H1 (cell line): ENCODE measurements at regions not wholly inside any gene's neighbourhood (a gene's known extent, or its start where the extent isn't known, plus 50 kb on each side); places are given as distances from the start of the nearest gene placed in this dataset.

ENCODE experiments used
- CTCF ChIA-PET: fragments of 300-600 bp; sonication (Branson Sonifier 250); formaldehyde crosslinking; loops from one replicate; lab custom pipeline; 2021; ENCODE audit not compliant: partially characterized antibody; lab: Charles Lee
- POLR2A ChIA-PET: fragments of 300-600 bp; sonication (Branson Sonifier 250); formaldehyde crosslinking; loops from one replicate; lab custom pipeline; 2021; ENCODE audit warnings: inconsistent platforms; ENCODE audit not compliant: partially characterized antibody; lab: Charles Lee
- DNase-seq, 2 experiments: peaks; one replicate each; pipeline versions ENCODE4 v3.0.0 to v3.0.0-alpha.2; 2010 to 2022; ENCODE audit warnings: low spot score in 2 of 2, low read depth in 1 of 2, mixed read lengths in 1 of 2
- FAIRE-seq: peaks from 2 replicates; lab custom pipeline; 2011; peaks lifted over from hg19 to GRCh38; lab: Jason Lieb, UNC
- H2AFZ ChIP-seq: 2 replicates; pipeline ENCODE4 v1.8.1; 2012; ENCODE audit warnings: low read length, inconsistent platforms
- H2AK5ac ChIP-seq: 2 replicates; pipeline ENCODE4 v1.6.1; 2013; ENCODE audit warnings: low read depth, low read length
- H2BK120ac ChIP-seq: replicated peaks from 2 replicates; pipeline ENCODE3; 2013; ENCODE audit warnings: low read depth, low read length, inconsistent platforms
- H2BK12ac ChIP-seq: 2 replicates; pipeline ENCODE4 v1.6.1; 2013; ENCODE audit warnings: low read depth, low read length
- H2BK15ac ChIP-seq: 2 replicates; pipeline ENCODE4 v1.6.1; 2013; ENCODE audit warnings: low read length
- H2BK20ac ChIP-seq: 2 replicates; pipeline ENCODE4 v1.6.1; 2013; ENCODE audit warnings: low read length
- H2BK5ac ChIP-seq: 2 replicates; pipeline ENCODE4 v1.6.1; 2013; ENCODE audit warnings: low read depth, low read length
- H3K14ac ChIP-seq: 2 replicates; pipeline ENCODE4 v1.6.1; 2013; ENCODE audit warnings: inconsistent platforms; ENCODE audit not compliant: insufficient read length
- H3K18ac ChIP-seq: 2 replicates; pipeline ENCODE4 v1.6.1; 2013; ENCODE audit warnings: low read length; ENCODE audit errors: extremely low read depth
- H3K23ac ChIP-seq: 2 replicates; pipeline ENCODE4 v1.6.1; 2013; ENCODE audit warnings: inconsistent platforms; ENCODE audit not compliant: insufficient read length
- H3K23me2 ChIP-seq: 2 replicates; pipeline ENCODE4 v1.6.1; 2013; ENCODE audit warnings: low read depth, low read length
- H3K27ac ChIP-seq: 2 replicates; pipeline ENCODE4 v1.6.1; 2011; ENCODE audit warnings: low read depth, low read length, inconsistent platforms
- H3K27me3 ChIP-seq, 4 experiments: replicated peaks in 1 of 4; 1 replicate in 1 of 4; 2 replicates in 3 of 4; pipeline versions ENCODE4 v1.6.1 to v1.8.1; 2011 to 2013; ENCODE audit warnings: low read length in 3 of 4, mild to moderate bottlenecking in 3 of 4, inconsistent platforms in 2 of 4, mixed read lengths in 2 of 4, moderate library complexity in 1 of 4; ENCODE audit not compliant: control insufficient read depth in 3 of 4, insufficient read depth in 3 of 4; ENCODE audit errors: extremely low read depth in 1 of 4
- H3K36me3 ChIP-seq, 4 experiments: 2 replicates each; pipeline versions ENCODE4 v1.6.1 to v1.8.1; 2011 to 2013; ENCODE audit warnings: mild to moderate bottlenecking in 4 of 4, low read length in 3 of 4, moderate library complexity in 2 of 4, control low read depth in 1 of 4, inconsistent platforms in 1 of 4; ENCODE audit not compliant: insufficient read depth in 4 of 4, control insufficient read depth in 2 of 4
- H3K4ac ChIP-seq: replicated peaks from 2 replicates; pipeline ENCODE3; 2013; ENCODE audit warnings: low read length, low read depth, mixed read lengths, inconsistent platforms; ENCODE audit not compliant: insufficient read length
- H3K4me1 ChIP-seq, 4 experiments: replicated peaks in 1 of 4; 1 replicate in 1 of 4; 2 replicates in 3 of 4; pipeline versions ENCODE4 v1.6.1 to v1.8.1; 2011 to 2013; ENCODE audit warnings: low read length in 3 of 4, inconsistent platforms in 2 of 4, mixed read lengths in 1 of 4; ENCODE audit not compliant: insufficient read depth in 4 of 4, control insufficient read depth in 3 of 4
- H3K4me2 ChIP-seq, 2 experiments: 2 replicates each; pipeline versions ENCODE4 v1.6.1 to v1.8.1; 2011 to 2013; ENCODE audit warnings: low read depth in 2 of 2, low read length in 2 of 2, control low read depth in 1 of 2, inconsistent platforms in 1 of 2, mild to moderate bottlenecking in 1 of 2; ENCODE audit not compliant: insufficient read depth in 1 of 2
- H3K4me3 ChIP-seq, 4 experiments: fragments of 200-600, 300-600 bp in 1 of 4; sonication (generic), shearing (Covaris generic), sonication (Bioruptor Twin) in 1 of 4; 2 replicates each; pipeline versions ENCODE4 v1.5.1 to v1.8.1; 2011 to 2016; ENCODE audit warnings: low read length in 4 of 4, low read depth in 3 of 4, control low read depth in 2 of 4, inconsistent platforms in 2 of 4, mild to moderate bottlenecking in 2 of 4, mixed read lengths in 1 of 4, moderate library complexity in 1 of 4; ENCODE audit not compliant: insufficient read depth in 2 of 4; ENCODE audit errors: extremely low read depth in 1 of 4
- H3K56ac ChIP-seq: replicated peaks from 2 replicates; pipeline ENCODE3; 2013; ENCODE audit warnings: low read depth, mild to moderate bottlenecking, mixed read lengths, low read length, inconsistent platforms; ENCODE audit not compliant: insufficient read length
- H3K79me1 ChIP-seq: 2 replicates; pipeline ENCODE4 v1.6.1; 2013; ENCODE audit warnings: low read depth, low read length, control low read depth
- H3K79me2 ChIP-seq, 2 experiments: 2 replicates each; pipeline versions ENCODE4 v1.6.1 to v1.8.1; 2012 to 2013; ENCODE audit warnings: low read length in 2 of 2, mild to moderate bottlenecking in 2 of 2, inconsistent platforms in 1 of 2; ENCODE audit not compliant: insufficient read depth in 2 of 2, control insufficient read depth in 1 of 2
- H3K9ac ChIP-seq, 4 experiments: replicated peaks in 1 of 4; 1 replicate in 1 of 4; 2 replicates in 3 of 4; pipeline versions ENCODE4 v1.6.1 to v1.8.1; 2011 to 2013; ENCODE audit warnings: low read depth in 3 of 4, low read length in 3 of 4, control low read depth in 2 of 4, mild to moderate bottlenecking in 2 of 4, moderate library complexity in 2 of 4, inconsistent platforms in 1 of 4; ENCODE audit errors: extremely low read depth in 1 of 4
- H3K9me3 ChIP-seq, 2 experiments: 2 replicates each; pipeline versions ENCODE4 v1.6.1 to v1.8.1; 2012 to 2013; ENCODE audit warnings: mild to moderate bottlenecking in 2 of 2, moderate library complexity in 2 of 2, control low read depth in 1 of 2, inconsistent platforms in 1 of 2, low read depth in 1 of 2, low read length in 1 of 2, mixed read lengths in 1 of 2; ENCODE audit not compliant: insufficient read depth in 2 of 2
- H4K20me1 ChIP-seq, 2 experiments: replicated peaks in 1 of 2; 2 replicates each; pipeline versions ENCODE3 to v1.8.1; 2011 to 2013; ENCODE audit warnings: inconsistent platforms in 2 of 2, low read length in 2 of 2, mild to moderate bottlenecking in 1 of 2; ENCODE audit not compliant: insufficient read depth in 2 of 2, control insufficient read depth in 1 of 2
- H4K5ac ChIP-seq: 2 replicates; pipeline ENCODE4 v1.6.1; 2013; ENCODE audit warnings: low read length, low read depth, mixed read lengths, inconsistent platforms; ENCODE audit not compliant: insufficient read length
- H4K8ac ChIP-seq: 2 replicates; pipeline ENCODE4 v1.8.0; 2013; ENCODE audit warnings: mild to moderate bottlenecking, moderate library complexity, low read length, inconsistent platforms; ENCODE audit not compliant: insufficient read depth; ENCODE audit errors: extremely low read depth
- H4K91ac ChIP-seq: replicated peaks from 2 replicates; pipeline ENCODE3; 2013; ENCODE audit warnings: low read length, mixed read lengths, inconsistent platforms; ENCODE audit not compliant: insufficient read length
- CHD2 ChIP-seq: IDR thresholded peaks from 2 replicates; pipeline ENCODE4 v1.6.1; 2012; ENCODE audit warnings: low read length, improper control_type of control experiment
- EZH2 ChIP-seq: fragments of 200-600 bp; sonication (generic); IDR thresholded peaks from 2 replicates; pipeline ENCODE4 v1.7.1; 2012; ENCODE audit warnings: low read depth, mild to moderate bottlenecking, moderate library complexity, low read length, inconsistent platforms; ENCODE audit not compliant: severe bottlenecking
- FOSL1 ChIP-seq: IDR thresholded peaks from 2 replicates; pipeline ENCODE4 v1.6.1; 2011; ENCODE audit warnings: mild to moderate bottlenecking, low read depth, low read length, moderate library complexity; ENCODE audit not compliant: insufficient read depth
- NANOG ChIP-seq: IDR thresholded peaks from 2 replicates; pipeline ENCODE4 v1.6.1; 2011; ENCODE audit warnings: low read length, low read depth, mild to moderate bottlenecking, inconsistent platforms; ENCODE audit not compliant: insufficient read depth, poor library complexity, severe bottlenecking
- SIRT6 ChIP-seq: IDR thresholded peaks from one replicate; pipeline ENCODE4 v1.7.1; 2012; ENCODE audit warnings: low read length, inconsistent platforms
- SIX5 ChIP-seq: IDR thresholded peaks from 2 replicates; pipeline ENCODE4 v1.6.1; 2011; ENCODE audit warnings: mild to moderate bottlenecking, low read depth, low read length
- SP1 ChIP-seq: IDR thresholded peaks from 2 replicates; pipeline ENCODE4 v1.6.1; 2011; ENCODE audit warnings: low read depth, low read length
- SP2 ChIP-seq: IDR thresholded peaks from 2 replicates; pipeline ENCODE4 v1.6.1; 2012; ENCODE audit warnings: mild to moderate bottlenecking, low read length, inconsistent platforms
- SUZ12 ChIP-seq: fragments of 200-600 bp; sonication (generic); IDR thresholded peaks from 2 replicates; pipeline ENCODE4 v1.6.1; 2012; ENCODE audit warnings: mild to moderate bottlenecking, inconsistent platforms, low read length, moderate library complexity, mixed read lengths
- TEAD4 ChIP-seq: IDR thresholded peaks from 2 replicates; pipeline ENCODE4 v1.6.1; 2012; ENCODE audit warnings: low read depth, low read length, inconsistent platforms, mixed read lengths
- WGBS, 2 experiments: shearing (Covaris generic) in 1 of 2; methylation state at CpG; one replicate each; pipeline versions ENCODE4 v1.1.6 to v1.1.7; 2013 to 2015; ENCODE audit warnings: low lambda C conversion rate in 2 of 2, mixed read lengths in 2 of 2, inconsistent platforms in 1 of 2, low coverage in 1 of 2, missing lambda C conversion rate in 1 of 2; ENCODE audit not compliant: insufficient replicate concordance in 2 of 2, insufficient coverage in 1 of 2, insufficient read length in 1 of 2; ENCODE audit errors: extremely low coverage in 1 of 2, missing lambda C conversion rate in 1 of 2; 5-methylcytosine and 5-hydroxymethylcytosine counted together
- TF ChIP-seq, protein P1 (sequence below): IDR thresholded peaks from 2 replicates; pipeline ENCODE4 v1.6.1; 2012; ENCODE audit warnings: inconsistent platforms

DNA sequence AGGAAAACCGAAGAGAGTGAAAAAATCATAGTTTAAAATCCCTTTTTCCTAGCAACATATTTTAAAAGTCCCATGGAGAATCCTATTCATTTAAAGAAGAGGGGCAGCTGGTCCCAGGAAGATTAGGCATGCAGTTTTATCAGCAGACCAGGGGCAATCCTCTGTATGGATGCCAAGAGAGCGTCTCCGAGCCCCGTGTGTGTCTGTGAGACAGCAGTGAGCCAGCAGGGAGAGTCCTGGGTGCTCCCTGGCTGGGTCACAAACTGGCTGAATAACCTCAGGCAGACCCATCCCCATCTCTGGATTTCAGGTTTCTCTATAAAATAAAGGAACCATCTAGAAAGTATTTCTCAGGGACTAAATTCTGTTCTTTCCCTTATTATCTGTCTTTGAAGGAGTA lies 128.2 kb upstream of the RIOK3 start:
- H2AK5ac ChIP-seq = no peak overlapping the region
- H3K79me1 ChIP-seq = no peaks in the 10 kb centered on the region
- H3K4me3 ChIP-seq = no peak overlapping the region
- H3K27me3 ChIP-seq = peaks cover 0 to 9% (median 1%) of the 10 kb centered on the region in 4 experiments; a peak in 4 of 7 replicates
- no peaks in the 10 kb centered on the region for H4K20me1 ChIP-seq
- no peak overlapping the region for H4K91ac ChIP-seq
- H3K23me2 ChIP-seq = no peaks in the 10 kb centered on the region
- H3K4ac ChIP-seq = no peak overlapping the region
- no peaks in the 10 kb centered on the region; a peak in 1 of 8 replicates for H3K36me3 ChIP-seq
- 88% methylated on average over 4 of the region's 4 CpGs; no CpG with 5 or more reads in 1 of the 2 experiments for WGBS, 2 experiments
- FAIRE-seq (no peak), DNase-seq (no peak)
- H3K79me2 ChIP-seq = no peaks in the 10 kb centered on the region
- H3K56ac ChIP-seq = no peak overlapping the region
- no peak overlapping the region for H2BK20ac ChIP-seq
- POLR2A ChIA-PET = interaction anchor here (0.6 kb wide), 1 partner anchor 14 kb away, joined by 5 read pairs; no protein-coding TSS in a partner anchor
- H3K4me2 ChIP-seq = no peak overlapping the region
- no peak overlapping the region for H3K9ac ChIP-seq
- no peak overlapping the region for H3K23ac ChIP-seq
- H3K27ac ChIP-seq = no peak overlapping the region
- H2BK120ac ChIP-seq = no peak overlapping the region
- H2BK5ac ChIP-seq = no peak overlapping the region
- no peak overlapping the region for H4K5ac ChIP-seq
- no peak overlapping the region for H3K14ac ChIP-seq
- no peak overlapping the region for H2BK12ac ChIP-seq
- TF ChIP-seq SIX5 (no peak), NANOG (no peak), TEAD4 (no peak), SUZ12 (no peak), FOSL1 (no peak), SP1 (no peak), SP2 (no peak), EZH2 (no peak), CHD2 (no peak), SIRT6 (no peak)
- TF ChIP-seq, protein P1, sequence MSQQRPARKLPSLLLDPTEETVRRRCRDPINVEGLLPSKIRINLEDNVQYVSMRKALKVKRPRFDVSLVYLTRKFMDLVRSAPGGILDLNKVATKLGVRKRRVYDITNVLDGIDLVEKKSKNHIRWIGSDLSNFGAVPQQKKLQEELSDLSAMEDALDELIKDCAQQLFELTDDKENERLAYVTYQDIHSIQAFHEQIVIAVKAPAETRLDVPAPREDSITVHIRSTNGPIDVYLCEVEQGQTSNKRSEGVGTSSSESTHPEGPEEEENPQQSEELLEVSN = no peak
- H2AFZ ChIP-seq = no peak overlapping the region
- H4K8ac ChIP-seq = no peak overlapping the region
- H3K18ac ChIP-seq = no peak overlapping the region
- no peak overlapping the region for H2BK15ac ChIP-seq
- CTCF ChIA-PET = interaction anchor here (1.1 kb wide), 1 partner anchor 118 kb away, joined by 3 read pairs; no protein-coding TSS in a partner anchor
- peaks cover 2 to 10% (median 3%) of the 10 kb centered on the region in 4 experiments; a peak in 6 of 7 replicates for H3K4me1 ChIP-seq
- no peaks in the 10 kb centered on the region for H3K9me3 ChIP-seq
